Astrocyte of the spinal cord (primary cell): ENCODE measurements at regions not wholly inside any gene's neighbourhood (a gene's known extent, or its start where the extent isn't known, plus 50 kb on each side); places are given as distances from the start of the nearest gene placed in this dataset.

Source experiments
- DNase-seq: peaks from one replicate; pipeline ENCODE4 v3.0.0; 2011; ENCODE audit warnings: low read depth, low spot score
- H3K4me3 ChIP-seq: 2 replicates; pipeline ENCODE4 v1.5.1; 2011; ENCODE audit warnings: low read depth, mild to moderate bottlenecking, low read length, moderate library complexity
- in situ Hi-C: cut with HindIII; loops from 2 replicates; pipeline ENCODE4 v1.10.0; 2017; ENCODE audit warnings: low sequenced_read_pairs
- TF ChIP-seq, protein P1 (sequence below): IDR thresholded peaks from 2 replicates; pipeline ENCODE4 v1.5.1; 2012; ENCODE audit warnings: low read depth, mild to moderate bottlenecking, low read length, inconsistent platforms

DNA sequence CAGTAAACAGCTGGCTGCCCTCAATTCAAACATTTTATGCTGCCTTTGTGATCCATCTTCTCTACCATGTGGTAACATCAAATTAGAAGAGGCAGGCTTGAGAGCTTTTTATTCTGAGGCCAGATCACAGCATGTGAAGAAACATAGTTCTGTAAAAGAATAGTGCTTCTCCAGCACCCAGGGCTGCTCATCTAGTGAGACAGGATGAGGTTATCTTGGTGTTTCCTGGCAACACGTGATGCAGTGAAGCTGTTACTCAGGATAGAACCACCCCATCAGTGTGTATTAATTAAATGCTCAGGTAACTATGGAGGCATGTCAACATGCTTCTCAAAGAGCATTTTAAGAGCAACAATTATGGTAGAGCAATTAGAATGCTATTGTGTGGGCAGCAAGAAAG, 400.5 kb upstream of the ACO1 start:
- TF ChIP-seq, protein P1, sequence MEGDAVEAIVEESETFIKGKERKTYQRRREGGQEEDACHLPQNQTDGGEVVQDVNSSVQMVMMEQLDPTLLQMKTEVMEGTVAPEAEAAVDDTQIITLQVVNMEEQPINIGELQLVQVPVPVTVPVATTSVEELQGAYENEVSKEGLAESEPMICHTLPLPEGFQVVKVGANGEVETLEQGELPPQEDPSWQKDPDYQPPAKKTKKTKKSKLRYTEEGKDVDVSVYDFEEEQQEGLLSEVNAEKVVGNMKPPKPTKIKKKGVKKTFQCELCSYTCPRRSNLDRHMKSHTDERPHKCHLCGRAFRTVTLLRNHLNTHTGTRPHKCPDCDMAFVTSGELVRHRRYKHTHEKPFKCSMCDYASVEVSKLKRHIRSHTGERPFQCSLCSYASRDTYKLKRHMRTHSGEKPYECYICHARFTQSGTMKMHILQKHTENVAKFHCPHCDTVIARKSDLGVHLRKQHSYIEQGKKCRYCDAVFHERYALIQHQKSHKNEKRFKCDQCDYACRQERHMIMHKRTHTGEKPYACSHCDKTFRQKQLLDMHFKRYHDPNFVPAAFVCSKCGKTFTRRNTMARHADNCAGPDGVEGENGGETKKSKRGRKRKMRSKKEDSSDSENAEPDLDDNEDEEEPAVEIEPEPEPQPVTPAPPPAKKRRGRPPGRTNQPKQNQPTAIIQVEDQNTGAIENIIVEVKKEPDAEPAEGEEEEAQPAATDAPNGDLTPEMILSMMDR: no peak
- in situ Hi-C loops: no loop called here
- DNase-seq: no peak
- no peak overlapping the region for H3K4me3 ChIP-seq

DNA sequence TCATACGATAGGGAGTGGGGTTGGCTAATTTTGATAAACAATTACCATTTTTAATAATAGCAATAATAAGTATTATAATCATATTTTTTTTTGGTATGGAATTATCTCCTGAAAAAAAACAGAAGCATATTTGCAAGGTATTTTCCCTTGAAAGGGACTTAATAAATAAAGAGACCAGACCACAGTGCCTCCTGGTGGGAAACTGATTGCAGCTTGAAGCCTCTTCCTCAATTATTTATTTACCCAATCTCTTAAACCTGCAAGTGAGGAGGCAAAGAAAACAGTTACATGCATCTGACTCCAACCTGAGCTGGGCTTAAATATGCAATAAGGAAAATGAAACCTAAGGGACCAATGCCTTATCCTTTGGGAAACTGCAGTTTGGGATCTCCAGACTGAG, 388.1 kb upstream of the ACO1 start:
- in situ Hi-C loops: no loop called here
- TF ChIP-seq, protein P1: no peak
- DNase-seq: no peak
- H3K4me3 ChIP-seq: no peak overlapping the region

GRCh38 chr9:32004431-32005076, 379.9 kb upstream of the ACO1 start:
- TF ChIP-seq, protein P1: no peak
- no peak overlapping the region for H3K4me3 ChIP-seq
- in situ Hi-C loops: no loop called here
- no peak for DNase-seq

DNA sequence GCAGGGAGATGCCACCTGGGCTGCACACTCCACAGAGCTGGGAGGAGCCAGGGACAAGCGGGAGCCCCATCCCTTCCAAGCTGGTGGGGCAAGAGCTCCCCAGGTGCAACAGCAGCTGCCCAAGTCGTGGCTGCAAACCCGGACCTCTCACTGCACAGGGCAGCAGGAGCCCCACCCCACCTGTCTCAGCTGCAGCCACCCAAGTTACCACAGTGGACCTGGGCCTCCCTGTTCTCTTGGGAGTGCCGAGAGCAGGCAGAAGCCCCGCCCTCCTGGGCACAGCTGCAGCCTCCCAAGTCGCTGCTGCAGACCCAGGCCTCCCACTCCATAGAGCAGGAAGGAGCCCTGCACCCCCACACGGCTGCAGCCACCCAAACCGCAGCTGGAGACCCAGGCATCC, 374.1 kb upstream of the ACO1 start:
- in situ Hi-C loops: no loop called here
- no peak for DNase-seq
- no peak overlapping the region for H3K4me3 ChIP-seq
- TF ChIP-seq, protein P1: no peak

GRCh38 chr9:32011049-32011448, 373.4 kb upstream of the ACO1 start:
- no peak overlapping the region for H3K4me3 ChIP-seq
- TF ChIP-seq, protein P1: no peak
- no peak for DNase-seq
- in situ Hi-C loops: no loop called here

DNA sequence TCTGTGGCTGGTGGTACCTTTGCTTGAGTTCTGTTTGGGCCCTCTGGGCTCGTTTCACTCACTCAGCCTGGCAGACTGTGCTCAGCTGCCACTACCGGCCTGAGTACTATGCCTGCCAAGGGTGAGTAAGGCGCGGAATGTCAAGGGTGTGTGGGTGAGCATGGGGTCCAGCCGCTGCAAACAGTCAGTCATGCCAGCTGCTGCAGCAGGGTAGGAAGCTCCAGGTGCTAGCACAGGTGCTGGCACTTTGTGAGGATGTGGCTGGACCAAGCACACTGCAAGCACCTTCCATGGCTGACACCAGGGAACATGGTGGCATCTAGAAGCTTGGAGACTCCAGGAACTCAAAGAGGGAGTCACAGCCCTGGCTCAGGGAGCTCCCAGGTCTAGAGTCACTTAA, 368.6 kb upstream of the ACO1 start:
- no peak overlapping the region for H3K4me3 ChIP-seq
- in situ Hi-C loops: no loop called here
- TF ChIP-seq, protein P1: no peak
- DNase-seq: no peak
